IMR-90 (cell line): ENCODE measurements at regions not wholly inside any gene's neighbourhood (a gene's known extent, or its start where the extent isn't known, plus 50 kb on each side); places are given as distances from the start of the nearest gene placed in this dataset.

Experiments
- ATAC-seq: fragments of 200-7000 bp; cut with Tn5 transposase; 2 replicates; pipeline ENCODE4 v1.9.1; 2020; ENCODE audit warnings: low read depth, mild to moderate bottlenecking, moderate library complexity
- BruUV-seq: library from RNA; stranded (reverse); fragments of 400-500 nt; replicated peaks from 2 replicates; lab custom pipeline; 2021; lab: Mats Ljungman, UMichigan
- CTCF ChIA-PET: fragments of 300-600 bp; formaldehyde crosslinking; extraction: SDS; loops from one replicate; lab custom pipeline; 2021; ENCODE audit warnings: antibody characterized with exemption; lab: Yijun Ruan, JAX
- POLR2A ChIA-PET: fragments of 300-600 bp; sonication (Branson Sonifier 250); formaldehyde crosslinking; loops from one replicate; lab custom pipeline; 2022; ENCODE audit warnings: antibody characterized with exemption; ENCODE audit not compliant: unreplicated experiment; lab: Charles Lee
- DNase-seq: peaks from one replicate; pipeline ENCODE4 v3.0.0; 2013
- H2AFZ ChIP-seq: replicated peaks from 2 replicates; pipeline ENCODE3; 2013; ENCODE audit warnings: low read length, mild to moderate bottlenecking; ENCODE audit not compliant: poor library complexity
- H2AK5ac ChIP-seq: 2 replicates; pipeline ENCODE4 v1.6.1; 2013; ENCODE audit warnings: low read depth, low read length, inconsistent platforms
- H2AK9ac ChIP-seq: replicated peaks from 2 replicates; pipeline ENCODE3; 2013; ENCODE audit warnings: mild to moderate bottlenecking, low read depth, low read length, moderate library complexity; ENCODE audit not compliant: poor library complexity
- H2BK120ac ChIP-seq: 2 replicates; pipeline ENCODE4 v1.6.1; 2013; ENCODE audit warnings: low read depth, low read length, inconsistent platforms
- H2BK15ac ChIP-seq: 3 replicates; pipeline ENCODE4 v1.6.1; 2013; ENCODE audit warnings: low read depth, low read length, inconsistent platforms
- H2BK20ac ChIP-seq: 2 replicates; pipeline ENCODE4 v1.6.1; 2013; ENCODE audit warnings: low read depth, mild to moderate bottlenecking, inconsistent platforms, low read length, moderate library complexity
- H2BK5ac ChIP-seq: 2 replicates; pipeline ENCODE4 v1.6.1; 2013; ENCODE audit warnings: mild to moderate bottlenecking, low read depth, low read length, inconsistent platforms; ENCODE audit not compliant: poor library complexity, severe bottlenecking
- H3K14ac ChIP-seq: replicated peaks from 2 replicates; pipeline ENCODE4 v1.6.1; 2013; ENCODE audit warnings: low read depth, low read length, inconsistent platforms
- H3K18ac ChIP-seq: 2 replicates; pipeline ENCODE4 v1.6.1; 2013; ENCODE audit warnings: low read depth, low read length, control low read depth
- H3K23ac ChIP-seq: 2 replicates; pipeline ENCODE4 v1.6.1; 2013; ENCODE audit warnings: low read depth, low read length, inconsistent platforms
- H3K27ac ChIP-seq: 2 replicates; pipeline ENCODE4 v1.5.1; 2013; ENCODE audit warnings: mild to moderate bottlenecking, control low read depth, low read length; ENCODE audit not compliant: insufficient read depth
- H3K27me3 ChIP-seq: 2 replicates; pipeline ENCODE4 v1.6.1; 2013; ENCODE audit warnings: low read length; ENCODE audit not compliant: control insufficient read depth, insufficient read depth
- H3K36me3 ChIP-seq: 2 replicates; pipeline ENCODE4 v1.6.1; 2013; ENCODE audit warnings: low read length, mixed read lengths; ENCODE audit not compliant: control insufficient read depth, insufficient read depth
- H3K4ac ChIP-seq: 2 replicates; pipeline ENCODE4 v1.6.1; 2013; ENCODE audit warnings: low read depth, low read length, inconsistent platforms
- H3K4me1 ChIP-seq: 2 replicates; pipeline ENCODE4 v1.6.1; 2013; ENCODE audit warnings: low read length, mixed read lengths; ENCODE audit not compliant: control insufficient read depth, insufficient read depth
- H3K4me2 ChIP-seq: 2 replicates; pipeline ENCODE4 v1.6.1; 2013; ENCODE audit warnings: low read depth, mild to moderate bottlenecking, control low read depth, low read length, moderate library complexity
- H3K4me3 ChIP-seq: 2 replicates; pipeline ENCODE4 v1.5.1; 2013; ENCODE audit warnings: low read depth, mild to moderate bottlenecking, control low read depth, low read length, moderate library complexity; ENCODE audit not compliant: insufficient read depth
- H3K56ac ChIP-seq: 2 replicates; pipeline ENCODE4 v1.6.1; 2013; ENCODE audit warnings: low read length, inconsistent platforms; ENCODE audit not compliant: insufficient read depth; ENCODE audit errors: extremely low read depth
- H3K79me1 ChIP-seq, 2 experiments: 2 replicates each; pipeline ENCODE4 v1.6.1; 2013; ENCODE audit warnings: low read length in 2 of 2, inconsistent platforms in 1 of 2, low read depth in 1 of 2
- H3K9ac ChIP-seq: 2 replicates; pipeline ENCODE4 v1.6.1; 2013; ENCODE audit warnings: low read depth, low read length, control low read depth
- H3K9me1 ChIP-seq: 2 replicates; pipeline ENCODE4 v1.6.1; 2013; ENCODE audit warnings: low read length, inconsistent platforms; ENCODE audit not compliant: insufficient read depth
- H3K9me3 ChIP-seq: 2 replicates; pipeline ENCODE4 v1.6.1; 2013; ENCODE audit warnings: low read length; ENCODE audit not compliant: control insufficient read depth, insufficient read depth
- H4K20me1 ChIP-seq: 2 replicates; pipeline ENCODE4 v1.6.1; 2013; ENCODE audit warnings: low read length, inconsistent platforms; ENCODE audit not compliant: insufficient read depth
- H4K5ac ChIP-seq: 2 replicates; pipeline ENCODE4 v1.6.1; 2013; ENCODE audit warnings: mild to moderate bottlenecking, low read depth, low read length, control low read depth
- H4K8ac ChIP-seq, 2 experiments: 2 replicates each; pipeline ENCODE4 v1.6.1; 2013; ENCODE audit warnings: low read depth in 2 of 2, low read length in 2 of 2, control low read depth in 1 of 2, inconsistent platforms in 1 of 2
- H4K91ac ChIP-seq: 2 replicates; pipeline ENCODE4 v1.6.1; 2013; ENCODE audit warnings: low read depth, low read length, inconsistent platforms; ENCODE audit not compliant: insufficient read depth
- BHLHE40 ChIP-seq: fragments of 150-350 bp; IDR thresholded peaks from 2 replicates; pipeline ENCODE4 v1.6.1; 2016; ENCODE audit warnings: mild to moderate bottlenecking, low read depth, low read length
- CEBPB ChIP-seq: IDR thresholded peaks from 2 replicates; pipeline ENCODE4 v1.6.1; 2012; ENCODE audit warnings: low read depth, low read length, improper control_type of control experiment
- CTCF ChIP-seq: conservative IDR thresholded peaks from 2 replicates; pipeline ENCODE4 v1.5.1; 2012; ENCODE audit warnings: mild to moderate bottlenecking, low read depth, low read length, improper control_type of control experiment
- ELK1 ChIP-seq: fragments of 150-350 bp; IDR thresholded peaks from 2 replicates; pipeline ENCODE4 v1.6.1; 2016; ENCODE audit warnings: low read depth, mild to moderate bottlenecking, low read length, moderate library complexity, borderline replicate concordance
- FOS ChIP-seq: fragments of 150-350 bp; IDR thresholded peaks from 2 replicates; pipeline ENCODE4 v1.6.1; 2016; ENCODE audit warnings: low read depth, low read length
- MAFK ChIP-seq: IDR thresholded peaks from 2 replicates; pipeline ENCODE4 v1.6.1; 2012; ENCODE audit warnings: low read depth, low read length, improper control_type of control experiment
- MAZ ChIP-seq: IDR thresholded peaks from 2 replicates; pipeline ENCODE4 v1.6.1; 2012; ENCODE audit warnings: low read depth, mild to moderate bottlenecking, low read length, improper control_type of control experiment, moderate library complexity, borderline replicate concordance
- MXI1 ChIP-seq: IDR thresholded peaks from 2 replicates; pipeline ENCODE4 v1.6.1; 2012; ENCODE audit warnings: low read depth, mild to moderate bottlenecking, low read length, moderate library complexity, borderline replicate concordance
- NFE2L2 ChIP-seq: fragments of 150-350 bp; IDR thresholded peaks from 2 replicates; pipeline ENCODE4 v1.6.1; 2016; ENCODE audit warnings: low read depth, mild to moderate bottlenecking, low read length
- POLR2A ChIP-seq: IDR thresholded peaks from 2 replicates; pipeline ENCODE4 v1.6.1; 2012; ENCODE audit warnings: mild to moderate bottlenecking, low read depth, low read length
- USF2 ChIP-seq: fragments of 150-350 bp; IDR thresholded peaks from 2 replicates; pipeline ENCODE4 v1.6.1; 2017; ENCODE audit warnings: mild to moderate bottlenecking, antibody characterized with exemption, low read length, low read depth
- WGBS, 2 experiments: methylation state at CpG; one replicate each; pipeline versions ENCODE4 v1.1.5 to v1.1.7; 2013; ENCODE audit warnings: missing lambda C conversion rate in 2 of 2; ENCODE audit not compliant: insufficient read length in 1 of 2; ENCODE audit errors: extremely low coverage in 2 of 2; 5-methylcytosine and 5-hydroxymethylcytosine counted together
- dilution Hi-C: fragments of 300-500 bp; cut with HindIII; formaldehyde crosslinking; loops from one replicate; pipeline ENCODE4 v1.14.3; 2018; ENCODE audit warnings: low sequenced_read_pairs; ENCODE audit not compliant: unreplicated experiment
- in situ Hi-C: fragments of 300-500 bp; cut with MboI; formaldehyde crosslinking; loops from 3 replicates; pipeline ENCODE4 v1.14.3; 2019; ENCODE audit warnings: low sequenced_read_pairs, inconsistent platforms, mixed read lengths
- intact Hi-C: fragments of 100-400 bp; cut with micrococcal nuclease; formaldehyde crosslinking; loops from 2 replicates; pipeline ENCODE4 v1.10.0; 2022

- Histone ChIP-seq H2BK20ac (no peak overlapping the region), H3K4me2 (no peak overlapping the region), H2AFZ (no peak overlapping the region), H3K4me3 (no peak overlapping the region), H3K36me3 (no peaks in the 10 kb centered on the region), H3K9ac (no peak overlapping the region), H2BK15ac (no peak overlapping the region), H3K14ac (no peak overlapping the region), H2BK5ac (no peak overlapping the region), H3K23ac (no peak overlapping the region), H3K18ac (no peak overlapping the region), H3K56ac (no peak overlapping the region), H2AK5ac (no peak overlapping the region), H2BK120ac (no peak overlapping the region), H3K27ac (no peak overlapping the region), H3K4ac (no peak overlapping the region), H3K27me3 (no peaks in the 10 kb centered on the region), H4K20me1 (no peaks in the 10 kb centered on the region), H4K8ac (no peak overlapping the region), H3K9me1 (peaks cover 3% of the 10 kb centered on the region), H3K9me3 (no peaks in the 10 kb centered on the region), H3K4me1 (peaks cover 5% of the 10 kb centered on the region; the same call in 1 of the 2 replicates), H2AK9ac (no peak overlapping the region), H4K91ac (no peak overlapping the region), H4K5ac (no peak overlapping the region), H3K79me1 (no peaks in the 10 kb centered on the region)
- dilution Hi-C loops, result no loop called here
- TF ChIP-seq NFE2L2 (no peak), MAZ (no peak), CEBPB (no peak), ELK1 (no peak), CTCF (no peak), FOS (no peak), MAFK (no peak), POLR2A (no peak), MXI1 (no peak), BHLHE40 (no peak), USF2 (no peak)
- DNase-seq (no peak), ATAC-seq (no peak)
- intact Hi-C loops, result no loop called here
- ChIA-PET POLR2A (no interaction called here), CTCF (no interaction called here)
- BruUV-seq, result no TSS peak
- WGBS, 2 experiments, result no CpG with 5 or more reads among the region's 7 CpGs
- in situ Hi-C loops, result no loop called here
Observed at GRCh38 chr10:88122145-88122544, 258.7 kb downstream of the PTEN start.
